ENCODE measurements at regions not wholly inside any gene's neighbourhood (a gene's known extent, or its start where the extent isn't known, plus 50 kb on each side); places are given as distances from the start of the nearest gene placed in this dataset.

DNA sequence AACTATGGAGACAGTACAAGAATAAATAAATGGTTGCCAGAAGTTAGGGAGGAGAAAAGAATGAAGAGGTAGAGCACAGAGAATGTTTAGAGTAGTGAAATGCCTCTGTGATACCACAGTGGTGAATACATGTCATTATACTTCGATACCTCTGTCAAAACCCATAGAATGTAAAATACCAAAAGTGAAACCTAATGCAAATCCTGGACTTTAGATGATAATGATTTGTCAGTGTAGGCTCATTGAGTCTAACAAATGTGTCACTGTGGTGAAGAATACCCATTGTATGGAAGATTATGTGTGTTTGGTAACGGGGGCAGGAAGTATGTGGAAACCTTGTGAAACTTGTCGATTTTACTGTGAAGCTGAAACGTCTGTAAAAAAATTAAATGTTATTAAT lies 1106.5 kb upstream of the TMPRSS15 start:
- H3K4me3 Mint-ChIP-seq, result no peak overlapping the region
- Histone ChIP-seq H3K36me3 (ENCODE audit: control insufficient read depth, insufficient read depth, low read length) (no peaks in the 10 kb centered on the region), H3K9me3 (ENCODE audit: control insufficient read depth, low read length) (peaks cover 2% of the 10 kb centered on the region), H3K4me1 (ENCODE audit: control insufficient read depth, insufficient read depth, low read length) (no peaks in the 10 kb centered on the region), H3K4me3 (ENCODE audit: low read length) (no peak overlapping the region), H3K27ac (ENCODE audit: low read depth, low read length) (no peak overlapping the region), H3K27me3 (ENCODE audit: control insufficient read depth, insufficient read depth, low read length, poor library complexity, severe bottlenecking) (no peaks in the 10 kb centered on the region), H3K9ac (ENCODE audit: extremely low read depth, low read length, poor library complexity, severe bottlenecking) (no peak overlapping the region)
- H3K27me3 Mint-ChIP-seq (ENCODE audit: insufficient read depth), result no peaks in the 10 kb centered on the region
- H3K4me1 Mint-ChIP-seq, result no peaks in the 10 kb centered on the region
- H3K9me3 Mint-ChIP-seq, result peaks cover 5% of the 10 kb centered on the region
- TF ChIP-seq, protein P1, sequence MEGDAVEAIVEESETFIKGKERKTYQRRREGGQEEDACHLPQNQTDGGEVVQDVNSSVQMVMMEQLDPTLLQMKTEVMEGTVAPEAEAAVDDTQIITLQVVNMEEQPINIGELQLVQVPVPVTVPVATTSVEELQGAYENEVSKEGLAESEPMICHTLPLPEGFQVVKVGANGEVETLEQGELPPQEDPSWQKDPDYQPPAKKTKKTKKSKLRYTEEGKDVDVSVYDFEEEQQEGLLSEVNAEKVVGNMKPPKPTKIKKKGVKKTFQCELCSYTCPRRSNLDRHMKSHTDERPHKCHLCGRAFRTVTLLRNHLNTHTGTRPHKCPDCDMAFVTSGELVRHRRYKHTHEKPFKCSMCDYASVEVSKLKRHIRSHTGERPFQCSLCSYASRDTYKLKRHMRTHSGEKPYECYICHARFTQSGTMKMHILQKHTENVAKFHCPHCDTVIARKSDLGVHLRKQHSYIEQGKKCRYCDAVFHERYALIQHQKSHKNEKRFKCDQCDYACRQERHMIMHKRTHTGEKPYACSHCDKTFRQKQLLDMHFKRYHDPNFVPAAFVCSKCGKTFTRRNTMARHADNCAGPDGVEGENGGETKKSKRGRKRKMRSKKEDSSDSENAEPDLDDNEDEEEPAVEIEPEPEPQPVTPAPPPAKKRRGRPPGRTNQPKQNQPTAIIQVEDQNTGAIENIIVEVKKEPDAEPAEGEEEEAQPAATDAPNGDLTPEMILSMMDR (conservative IDR thresholded peaks at IDR 0.05), result no peak
- WGBS, 2 experiments (ENCODE audit: insufficient coverage in 1 of 2, insufficient read length in 1 of 2), result 81% methylated on average over 4 of the region's 4 CpGs; no CpG with 5 or more reads in 1 of the 2 experiments
- no peak for DNase-seq
- H3K36me3 Mint-ChIP-seq (ENCODE audit: low read depth), result no peaks in the 10 kb centered on the region
- no peak overlapping the region for H3K27ac Mint-ChIP-seq

DNA sequence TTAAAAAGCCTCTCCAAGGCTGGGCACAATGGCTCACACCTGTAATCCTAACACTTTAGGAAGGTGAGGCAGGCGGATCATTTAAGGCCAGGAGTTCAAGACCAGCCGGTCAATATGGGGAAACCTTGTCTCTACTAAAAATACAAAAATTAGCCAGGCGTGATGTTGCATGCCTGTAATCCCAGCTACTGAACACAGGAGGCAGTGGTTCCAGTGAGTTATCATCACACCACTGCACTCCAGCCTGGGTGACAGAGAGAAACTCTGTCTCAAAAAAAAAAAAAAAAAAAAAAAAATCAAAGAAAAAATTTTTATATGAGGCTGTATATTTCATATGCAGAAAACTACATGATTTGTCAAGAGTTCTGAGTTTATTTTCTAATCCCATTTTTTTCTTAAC lies 1107.1 kb upstream of the TMPRSS15 start:
- no peak for DNase-seq
- H3K36me3 ChIP-seq (ENCODE audit: control insufficient read depth, insufficient read depth, low read length), result no peaks in the 10 kb centered on the region
- no peaks in the 10 kb centered on the region for H3K27me3 ChIP-seq (ENCODE audit: control insufficient read depth, insufficient read depth, low read length, poor library complexity, severe bottlenecking)
- H3K9ac ChIP-seq (ENCODE audit: extremely low read depth, low read length, poor library complexity, severe bottlenecking), result no peak overlapping the region
- H3K4me1 Mint-ChIP-seq, result no peaks in the 10 kb centered on the region
- peaks cover 8% of the 10 kb centered on the region for H3K9me3 ChIP-seq (ENCODE audit: control insufficient read depth, low read length)
- no peak overlapping the region for H3K4me3 ChIP-seq (ENCODE audit: low read length)
- H3K9me3 Mint-ChIP-seq, result peaks cover 7% of the 10 kb centered on the region
- TF ChIP-seq, protein P1 (conservative IDR thresholded peaks at IDR 0.05), result peak; percentile 56
- no peaks in the 10 kb centered on the region for H3K4me1 ChIP-seq (ENCODE audit: control insufficient read depth, insufficient read depth, low read length)
- H3K27ac ChIP-seq (ENCODE audit: low read depth, low read length), result no peak overlapping the region
- H3K27ac Mint-ChIP-seq, result no peak overlapping the region
- no peaks in the 10 kb centered on the region for H3K27me3 Mint-ChIP-seq (ENCODE audit: insufficient read depth)
- 83 to 95% methylated on average over 2 to 3 of the region's 3 CpGs for WGBS, 2 experiments (ENCODE audit: insufficient coverage in 1 of 2, insufficient read length in 1 of 2)
- H3K4me3 Mint-ChIP-seq, result no peak overlapping the region
- H3K36me3 Mint-ChIP-seq (ENCODE audit: low read depth), result no peaks in the 10 kb centered on the region

DNA sequence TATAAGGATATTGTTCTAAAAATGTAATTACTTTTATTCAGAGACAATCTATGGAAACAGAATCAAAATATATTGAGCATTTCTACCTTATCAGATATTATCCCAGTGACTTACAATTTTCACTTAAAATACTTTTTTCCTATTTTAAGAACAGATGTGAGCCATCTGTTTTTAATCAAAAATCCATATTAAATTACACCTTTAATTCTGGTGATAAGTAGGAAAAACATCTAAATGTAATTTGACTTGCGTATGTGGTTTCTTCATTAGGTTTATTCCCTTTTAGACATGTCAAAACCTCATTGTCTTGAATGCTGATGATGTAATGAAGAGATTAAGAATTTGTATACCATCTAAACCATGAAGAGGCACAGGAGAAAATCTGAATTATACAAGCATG lies 1118.8 kb upstream of the TMPRSS15 start:
- H3K9me3 Mint-ChIP-seq, result no peaks in the 10 kb centered on the region
- no peak for DNase-seq

More for the DNA sequence above, 1118.8 kb upstream of the TMPRSS15 start:
- Mint-ChIP-seq H3K27ac (no peak overlapping the region), H3K4me3 (no peak overlapping the region), H3K27me3 (ENCODE audit: insufficient read depth) (no peaks in the 10 kb centered on the region), H3K4me1 (peaks cover 6% of the 10 kb centered on the region), H3K36me3 (ENCODE audit: low read depth) (no peaks in the 10 kb centered on the region)
- no peaks in the 10 kb centered on the region for H3K27me3 ChIP-seq (ENCODE audit: control insufficient read depth, insufficient read depth, low read length, poor library complexity, severe bottlenecking)
- no peak overlapping the region for H3K4me3 ChIP-seq (ENCODE audit: low read length)
- H3K9me3 ChIP-seq (ENCODE audit: control insufficient read depth, low read length), result no peaks in the 10 kb centered on the region
- no peak overlapping the region for H3K27ac ChIP-seq (ENCODE audit: low read depth, low read length)
- 100% methylated on average over 1 of the region's 1 CpG; no CpG with 5 or more reads in 1 of the 2 experiments for WGBS, 2 experiments (ENCODE audit: insufficient coverage in 1 of 2, insufficient read length in 1 of 2)
- no peak overlapping the region for H3K9ac ChIP-seq (ENCODE audit: extremely low read depth, low read length, poor library complexity, severe bottlenecking)
- H3K36me3 ChIP-seq (ENCODE audit: control insufficient read depth, insufficient read depth, low read length), result no peaks in the 10 kb centered on the region
- TF ChIP-seq, protein P1 (conservative IDR thresholded peaks at IDR 0.05), result no peak
- peaks cover 4% of the 10 kb centered on the region for H3K4me1 ChIP-seq (ENCODE audit: control insufficient read depth, insufficient read depth, low read length)

Measured in endodermal cell (in vitro differentiated cells).